H9 (cell line): ENCODE measurements at regions not wholly inside any gene's neighbourhood (a gene's known extent, or its start where the extent isn't known, plus 50 kb on each side); places are given as distances from the start of the nearest gene placed in this dataset.

ENCODE experiments used
- DNase-seq: peaks from one replicate; pipeline ENCODE4 v3.0.0-alpha.2; 2017
- H2AFZ ChIP-seq: one replicate; pipeline ENCODE4 v1.6.1; 2013; ENCODE audit warnings: mild to moderate bottlenecking, low read length, control low read depth, moderate library complexity
- H2AK5ac ChIP-seq: 2 replicates; pipeline ENCODE4 v1.6.1; 2013; ENCODE audit warnings: low read length, control low read depth, mixed read lengths; ENCODE audit not compliant: insufficient read length
- H2BK120ac ChIP-seq: one replicate; pipeline ENCODE4 v1.6.1; 2013; ENCODE audit warnings: low read depth, mild to moderate bottlenecking, low read length, control low read depth, inconsistent platforms; ENCODE audit not compliant: poor library complexity, severe bottlenecking
- H2BK12ac ChIP-seq: 2 replicates; pipeline ENCODE4 v1.6.1; 2013; ENCODE audit warnings: low read length, control low read depth, mixed read lengths, low read depth; ENCODE audit not compliant: insufficient read length
- H2BK15ac ChIP-seq: 2 replicates; pipeline ENCODE4 v1.6.1; 2013; ENCODE audit warnings: low read depth, low read length, control low read depth
- H2BK20ac ChIP-seq: one replicate; pipeline ENCODE4 v1.6.1; 2013; ENCODE audit warnings: low read depth, mild to moderate bottlenecking, low read length, control low read depth, inconsistent platforms; ENCODE audit not compliant: poor library complexity, severe bottlenecking
- H2BK5ac ChIP-seq: 2 replicates; pipeline ENCODE4 v1.6.1; 2013; ENCODE audit warnings: low read length, control low read depth, mixed read lengths; ENCODE audit not compliant: insufficient read length
- H3K14ac ChIP-seq: 2 replicates; pipeline ENCODE4 v1.6.1; 2013; ENCODE audit warnings: low read length, control low read depth; ENCODE audit not compliant: insufficient read depth
- H3K18ac ChIP-seq: 2 replicates; pipeline ENCODE4 v1.6.1; 2013; ENCODE audit warnings: low read depth, mild to moderate bottlenecking, mixed read lengths, low read length, control low read depth; ENCODE audit not compliant: insufficient read length
- H3K23ac ChIP-seq: 2 replicates; pipeline ENCODE4 v1.6.1; 2013; ENCODE audit warnings: low read length, control low read depth, mixed read lengths, low read depth; ENCODE audit not compliant: insufficient read length
- H3K23me2 ChIP-seq: 2 replicates; pipeline ENCODE4 v1.6.1; 2013; ENCODE audit warnings: low read depth, mild to moderate bottlenecking, mixed read lengths, low read length, control low read depth; ENCODE audit not compliant: insufficient read length, poor library complexity, severe bottlenecking
- H3K27ac ChIP-seq: 2 replicates; pipeline ENCODE4 v1.5.1; 2013; ENCODE audit warnings: low read length, control low read depth, mixed read lengths, low read depth; ENCODE audit not compliant: insufficient read length
- H3K27me3 ChIP-seq: 2 replicates; pipeline ENCODE4 v1.6.1; 2013; ENCODE audit warnings: low read length, control low read depth, inconsistent platforms; ENCODE audit not compliant: insufficient read depth
- H3K4ac ChIP-seq: 2 replicates; pipeline ENCODE4 v1.6.1; 2013; ENCODE audit warnings: low read depth, mild to moderate bottlenecking, control low read depth, inconsistent platforms, low read length, moderate library complexity
- H3K4me1 ChIP-seq: 2 replicates; pipeline ENCODE4 v1.6.1; 2013; ENCODE audit warnings: low read length, control low read depth, inconsistent platforms; ENCODE audit not compliant: insufficient read depth
- H3K4me2 ChIP-seq: 2 replicates; pipeline ENCODE4 v1.6.1; 2013; ENCODE audit warnings: low read length, control low read depth, mixed read lengths; ENCODE audit not compliant: insufficient read length, insufficient read depth
- H3K56ac ChIP-seq: 2 replicates; pipeline ENCODE4 v1.6.1; 2013; ENCODE audit warnings: low read depth, mild to moderate bottlenecking, mixed read lengths, low read length, control low read depth; ENCODE audit not compliant: insufficient read length
- H3K79me1 ChIP-seq: 2 replicates; pipeline ENCODE4 v1.6.1; 2013; ENCODE audit warnings: low read depth, mild to moderate bottlenecking, moderate library complexity, low read length, control low read depth, inconsistent platforms; ENCODE audit not compliant: insufficient read depth, poor library complexity, severe bottlenecking
- H3K79me2 ChIP-seq: 2 replicates; pipeline ENCODE4 v1.6.1; 2013; ENCODE audit warnings: low read length, control low read depth, inconsistent platforms; ENCODE audit not compliant: insufficient read depth
- H3K9ac ChIP-seq: 2 replicates; pipeline ENCODE4 v1.6.1; 2013; ENCODE audit warnings: low read length, control low read depth, mixed read lengths; ENCODE audit not compliant: insufficient read length; ENCODE audit errors: extremely low read depth
- H3K9me3 ChIP-seq: one replicate; pipeline ENCODE4 v1.6.1; 2013; ENCODE audit warnings: low read depth, low read length, inconsistent platforms; ENCODE audit not compliant: control insufficient read depth
- H3T11ph ChIP-seq: one replicate; pipeline ENCODE4 v1.6.1; 2013; ENCODE audit warnings: mild to moderate bottlenecking, low read length, control low read depth, inconsistent platforms
- H4K20me1 ChIP-seq: one replicate; pipeline ENCODE4 v1.6.1; 2013; ENCODE audit not compliant: control insufficient read depth, insufficient read length, insufficient read depth
- H4K5ac ChIP-seq: 2 replicates; pipeline ENCODE4 v1.6.1; 2013; ENCODE audit warnings: low read depth, mild to moderate bottlenecking, mixed read lengths, low read length, control low read depth; ENCODE audit not compliant: insufficient read length
- H4K8ac ChIP-seq: replicated peaks from 2 replicates; pipeline ENCODE4 v1.6.1; 2013; ENCODE audit warnings: low read length, control low read depth, mixed read lengths, low read depth; ENCODE audit not compliant: insufficient read length
- H4K91ac ChIP-seq: 2 replicates; pipeline ENCODE4 v1.6.1; 2013; ENCODE audit warnings: low read depth, mild to moderate bottlenecking, moderate library complexity, mixed read lengths, low read length, control low read depth; ENCODE audit not compliant: insufficient read length
- H3K27ac Mint-ChIP-seq, 3 experiments: 2 replicates in 2 of 3; 3 replicates in 1 of 3; pipeline ENCODE4 v1.8.0; 2020 to 2021; ENCODE audit warnings: mixed read lengths in 3 of 3, mild to moderate bottlenecking in 1 of 3, moderate library complexity in 1 of 3
- H3K27me3 Mint-ChIP-seq: 2 replicates; pipeline ENCODE4 v1.8.0; 2021; ENCODE audit warnings: low read depth, mild to moderate bottlenecking, moderate library complexity, mixed read lengths
- H3K36me3 Mint-ChIP-seq, 3 experiments: 2 replicates in 2 of 3; 3 replicates in 1 of 3; pipeline ENCODE4 v1.8.0; 2020 to 2021; ENCODE audit warnings: low read depth in 3 of 3, mixed read lengths in 3 of 3; ENCODE audit not compliant: insufficient read depth in 1 of 3
- H3K4me1 Mint-ChIP-seq, 2 experiments: 2 replicates each; pipeline ENCODE4 v1.8.0; 2020; ENCODE audit warnings: mixed read lengths in 2 of 2
- H3K4me3 Mint-ChIP-seq, 2 experiments: 2 replicates in 1 of 2; 3 replicates in 1 of 2; pipeline ENCODE4 v1.8.0; 2020 to 2021; ENCODE audit warnings: mild to moderate bottlenecking in 2 of 2, mixed read lengths in 2 of 2, moderate library complexity in 1 of 2
- H3K9me3 Mint-ChIP-seq, 2 experiments: 2 replicates in 1 of 2; 3 replicates in 1 of 2; pipeline ENCODE4 v1.8.0; 2020; ENCODE audit warnings: mild to moderate bottlenecking in 2 of 2, mixed read lengths in 2 of 2, moderate library complexity in 1 of 2
- WGBS: extraction: QIAGEN DNeasy Blood & Tissue Kit; methylation state at CpG from one replicate; pipeline ENCODE4 v1.1.7; 2013; ENCODE audit warnings: missing lambda C conversion rate, low lambda C conversion rate, mixed read lengths; ENCODE audit not compliant: insufficient read length; ENCODE audit errors: extremely low coverage; 5-methylcytosine and 5-hydroxymethylcytosine counted together
- TF ChIP-seq, protein P1 (sequence below): fragments of 200-600 bp; sonication (generic); conservative IDR thresholded peaks from 3 replicates; pipeline ENCODE4 v1.8.0; 2021; ENCODE audit warnings: antibody characterized with exemption, mild to moderate bottlenecking

DNA sequence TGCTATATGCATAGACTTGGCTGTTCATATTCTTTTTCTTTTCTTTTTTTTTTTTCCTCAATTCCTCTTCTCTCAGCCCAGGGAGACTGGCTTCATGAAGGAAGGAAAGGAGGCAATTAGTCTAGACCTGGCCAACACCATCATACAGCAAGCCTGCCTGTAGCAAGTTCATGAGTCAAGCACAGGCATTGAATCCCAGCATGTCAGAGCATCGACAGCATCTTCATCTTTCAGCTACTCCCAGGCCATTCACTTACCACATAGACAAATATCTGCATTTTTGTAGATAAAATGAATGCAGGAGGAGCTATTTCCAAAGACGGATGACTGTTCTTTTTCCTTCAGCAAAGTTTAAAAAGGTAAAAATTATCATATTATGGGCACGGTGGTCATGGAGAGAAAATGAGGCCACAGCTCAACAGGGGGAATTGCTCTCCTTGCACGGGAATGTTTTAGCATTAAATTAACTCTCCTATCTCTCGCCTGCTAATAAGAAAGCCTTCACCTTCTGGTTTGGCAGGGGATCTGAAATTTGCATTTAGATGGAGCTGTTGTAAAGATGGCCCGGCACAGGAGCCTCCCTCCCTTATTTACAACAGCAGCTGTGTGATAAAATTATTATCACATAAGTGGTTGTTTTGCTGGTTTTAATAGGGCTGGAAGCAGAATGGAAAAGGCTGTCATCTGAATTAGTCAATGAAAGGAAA lies 626.5 kb upstream of the AUTS2 start:
- Histone ChIP-seq H2BK120ac (no peak overlapping the region), H3K4me2 (no peak overlapping the region), H3K14ac (no peak overlapping the region), H3K27ac (no peak overlapping the region), H2AFZ (no peak overlapping the region), H2BK5ac (no peak overlapping the region), H3K9me3 (no peaks in the 10 kb centered on the region), H3K56ac (no peak overlapping the region), H3K79me2 (no peaks in the 10 kb centered on the region), H3K18ac (no peak overlapping the region), H4K5ac (no peak overlapping the region), H2BK20ac (no peak overlapping the region), H3K4ac (no peak overlapping the region), H4K20me1 (no peaks in the 10 kb centered on the region), H3K79me1 (no peaks in the 10 kb centered on the region), H2BK12ac (no peak overlapping the region), H2AK5ac (no peak overlapping the region), H2BK15ac (no peak overlapping the region), H3K23ac (no peak overlapping the region), H3K4me1 (no peaks in the 10 kb centered on the region), H3T11ph (no peak overlapping the region), H3K23me2 (no peaks in the 10 kb centered on the region), H3K9ac (no peak overlapping the region), H4K8ac (no peak overlapping the region), H4K91ac (no peak overlapping the region), H3K27me3 (no peaks in the 10 kb centered on the region)
- peak overlapping the region in 1 of 3 experiments; percentile 77; a peak in 2 of 7 replicates for H3K27ac Mint-ChIP-seq
- TF ChIP-seq, protein P1, sequence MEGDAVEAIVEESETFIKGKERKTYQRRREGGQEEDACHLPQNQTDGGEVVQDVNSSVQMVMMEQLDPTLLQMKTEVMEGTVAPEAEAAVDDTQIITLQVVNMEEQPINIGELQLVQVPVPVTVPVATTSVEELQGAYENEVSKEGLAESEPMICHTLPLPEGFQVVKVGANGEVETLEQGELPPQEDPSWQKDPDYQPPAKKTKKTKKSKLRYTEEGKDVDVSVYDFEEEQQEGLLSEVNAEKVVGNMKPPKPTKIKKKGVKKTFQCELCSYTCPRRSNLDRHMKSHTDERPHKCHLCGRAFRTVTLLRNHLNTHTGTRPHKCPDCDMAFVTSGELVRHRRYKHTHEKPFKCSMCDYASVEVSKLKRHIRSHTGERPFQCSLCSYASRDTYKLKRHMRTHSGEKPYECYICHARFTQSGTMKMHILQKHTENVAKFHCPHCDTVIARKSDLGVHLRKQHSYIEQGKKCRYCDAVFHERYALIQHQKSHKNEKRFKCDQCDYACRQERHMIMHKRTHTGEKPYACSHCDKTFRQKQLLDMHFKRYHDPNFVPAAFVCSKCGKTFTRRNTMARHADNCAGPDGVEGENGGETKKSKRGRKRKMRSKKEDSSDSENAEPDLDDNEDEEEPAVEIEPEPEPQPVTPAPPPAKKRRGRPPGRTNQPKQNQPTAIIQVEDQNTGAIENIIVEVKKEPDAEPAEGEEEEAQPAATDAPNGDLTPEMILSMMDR = no peak
- H3K9me3 Mint-ChIP-seq = peaks cover 2 to 14% of the 10 kb centered on the region in 2 experiments; a peak in 3 of 5 replicates
- H3K27me3 Mint-ChIP-seq = 0 out of 2 replicates have a peak, but pooled peaks cover 3% of the 10 kb centered on the region
- no peak for DNase-seq
- H3K4me3 Mint-ChIP-seq = peak overlapping the region in 1 of 2 experiments; percentile 35; a peak in 1 of 5 replicates
- WGBS = no CpG with 5 or more reads among the region's 6 CpGs
- peaks cover 17 to 22% of the 10 kb centered on the region in 2 experiments for H3K4me1 Mint-ChIP-seq
- H3K36me3 Mint-ChIP-seq = peaks cover 0 to 9% (median 3%) of the 10 kb centered on the region in 3 experiments; a peak in 5 of 7 replicates
